C4-2B (cell line): ENCODE measurements at regions not wholly inside any gene's neighbourhood (a gene's known extent, or its start where the extent isn't known, plus 50 kb on each side); places are given as distances from the start of the nearest gene placed in this dataset.

ENCODE experiments used
- ZFX ChIP-seq: fragments of 450-650 bp; IDR thresholded peaks from 2 replicates; pipeline ENCODE4 v1.6.1; 2017
- TF ChIP-seq, protein P1 (sequence below): fragments of 450-650 bp; conservative IDR thresholded peaks from 2 replicates; pipeline ENCODE4 v1.5.1; 2017; ENCODE audit warnings: mild to moderate bottlenecking

DNA sequence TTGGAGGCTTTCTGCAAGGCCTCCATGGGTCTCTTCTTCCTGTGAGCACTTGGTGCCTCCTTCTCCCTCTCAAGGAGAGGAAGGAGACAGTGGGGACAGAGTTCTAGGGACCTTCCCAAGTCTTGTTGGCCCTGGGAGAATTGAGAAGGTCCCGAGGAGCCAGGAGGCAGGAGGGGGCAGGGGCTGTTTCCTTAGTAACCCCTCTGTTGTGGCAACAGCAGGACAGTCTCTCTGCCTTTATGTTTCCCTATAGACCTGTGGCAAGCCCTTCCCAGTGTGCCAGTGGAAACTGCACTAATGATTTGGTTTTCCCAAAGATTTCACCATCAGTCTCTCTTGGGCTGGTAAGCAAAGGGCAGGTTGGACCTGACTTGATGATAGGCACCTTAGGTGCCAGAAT is 87.8 kb upstream of the GALNT15 start:
- TF ChIP-seq, protein P1, sequence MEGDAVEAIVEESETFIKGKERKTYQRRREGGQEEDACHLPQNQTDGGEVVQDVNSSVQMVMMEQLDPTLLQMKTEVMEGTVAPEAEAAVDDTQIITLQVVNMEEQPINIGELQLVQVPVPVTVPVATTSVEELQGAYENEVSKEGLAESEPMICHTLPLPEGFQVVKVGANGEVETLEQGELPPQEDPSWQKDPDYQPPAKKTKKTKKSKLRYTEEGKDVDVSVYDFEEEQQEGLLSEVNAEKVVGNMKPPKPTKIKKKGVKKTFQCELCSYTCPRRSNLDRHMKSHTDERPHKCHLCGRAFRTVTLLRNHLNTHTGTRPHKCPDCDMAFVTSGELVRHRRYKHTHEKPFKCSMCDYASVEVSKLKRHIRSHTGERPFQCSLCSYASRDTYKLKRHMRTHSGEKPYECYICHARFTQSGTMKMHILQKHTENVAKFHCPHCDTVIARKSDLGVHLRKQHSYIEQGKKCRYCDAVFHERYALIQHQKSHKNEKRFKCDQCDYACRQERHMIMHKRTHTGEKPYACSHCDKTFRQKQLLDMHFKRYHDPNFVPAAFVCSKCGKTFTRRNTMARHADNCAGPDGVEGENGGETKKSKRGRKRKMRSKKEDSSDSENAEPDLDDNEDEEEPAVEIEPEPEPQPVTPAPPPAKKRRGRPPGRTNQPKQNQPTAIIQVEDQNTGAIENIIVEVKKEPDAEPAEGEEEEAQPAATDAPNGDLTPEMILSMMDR, result no peak
- TF ChIP-seq ZFX, result no peak
